Upper lobe of right lung (tissue), 1 donor: ENCODE measurements at regions not wholly inside any gene's neighbourhood (a gene's known extent, or its start where the extent isn't known, plus 50 kb on each side); places are given as distances from the start of the nearest gene placed in this dataset.

Experiments
- ATAC-seq: fragments of 200-7000 bp; cut with Tn5 transposase; one replicate; pipeline ENCODE4 v1.9.1; 2020; ENCODE audit warnings: mild to moderate bottlenecking, moderate library complexity
- DNase-seq: peaks from one replicate; pipeline ENCODE4 v3.0.0-alpha.2; 2020
- H3K27ac ChIP-seq: fragments of 200-600 bp; one replicate; pipeline ENCODE4 v1.8.0; 2022
- H3K27me3 ChIP-seq: fragments of 200-600 bp; one replicate; pipeline ENCODE4 v1.8.0; 2022; ENCODE audit warnings: mild to moderate bottlenecking
- H3K36me3 ChIP-seq: fragments of 200-600 bp; one replicate; pipeline ENCODE4 v1.8.0; 2022
- H3K4me1 ChIP-seq: fragments of 200-600 bp; one replicate; pipeline ENCODE4 v1.8.0; 2022
- H3K4me3 ChIP-seq: fragments of 200-600 bp; one replicate; pipeline ENCODE4 v1.8.0; 2022; ENCODE audit warnings: mild to moderate bottlenecking
- H3K9me3 ChIP-seq: fragments of 200-600 bp; one replicate; pipeline ENCODE4 v1.8.0; 2022
- intact Hi-C: fragments of 100-400 bp; cut with DNase I; formaldehyde crosslinking; loops from one replicate; pipeline ENCODE4 v1.11.0; 2022
- TF ChIP-seq, protein P1 (sequence below): fragments of 200-600 bp; IDR thresholded peaks from one replicate; pipeline ENCODE4 v1.8.0; 2022; ENCODE audit warnings: antibody characterized with exemption
- donor health status: DM: no; HTN: yes; CAD: no; lungs with severe emphysema.

DNA sequence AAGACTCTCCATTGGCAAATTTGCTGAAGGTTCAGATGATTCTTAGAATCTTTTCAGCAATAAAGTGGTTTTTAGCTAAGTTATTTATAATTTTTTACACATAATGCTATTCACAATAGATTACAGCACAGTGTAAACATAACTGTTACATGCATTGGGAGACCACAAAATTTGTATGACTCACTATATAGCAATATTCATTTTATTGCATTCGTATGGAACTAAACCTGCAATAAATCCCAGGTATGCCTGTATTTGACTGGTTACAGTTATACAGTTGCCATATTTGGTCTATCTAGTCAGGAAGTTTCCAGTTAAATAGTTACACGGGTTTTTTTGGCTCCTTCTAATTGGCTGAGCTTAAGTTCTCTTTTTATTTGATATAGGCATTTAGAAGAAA, 220.8 kb downstream of the MRPS30 start:
- ATAC-seq (no peak), DNase-seq (no peak)
- no peaks in the 10 kb centered on the region for H3K9me3 ChIP-seq
- intact Hi-C loops, result no loop called here
- no peaks in the 10 kb centered on the region for H3K27me3 ChIP-seq
- TF ChIP-seq, protein P1, sequence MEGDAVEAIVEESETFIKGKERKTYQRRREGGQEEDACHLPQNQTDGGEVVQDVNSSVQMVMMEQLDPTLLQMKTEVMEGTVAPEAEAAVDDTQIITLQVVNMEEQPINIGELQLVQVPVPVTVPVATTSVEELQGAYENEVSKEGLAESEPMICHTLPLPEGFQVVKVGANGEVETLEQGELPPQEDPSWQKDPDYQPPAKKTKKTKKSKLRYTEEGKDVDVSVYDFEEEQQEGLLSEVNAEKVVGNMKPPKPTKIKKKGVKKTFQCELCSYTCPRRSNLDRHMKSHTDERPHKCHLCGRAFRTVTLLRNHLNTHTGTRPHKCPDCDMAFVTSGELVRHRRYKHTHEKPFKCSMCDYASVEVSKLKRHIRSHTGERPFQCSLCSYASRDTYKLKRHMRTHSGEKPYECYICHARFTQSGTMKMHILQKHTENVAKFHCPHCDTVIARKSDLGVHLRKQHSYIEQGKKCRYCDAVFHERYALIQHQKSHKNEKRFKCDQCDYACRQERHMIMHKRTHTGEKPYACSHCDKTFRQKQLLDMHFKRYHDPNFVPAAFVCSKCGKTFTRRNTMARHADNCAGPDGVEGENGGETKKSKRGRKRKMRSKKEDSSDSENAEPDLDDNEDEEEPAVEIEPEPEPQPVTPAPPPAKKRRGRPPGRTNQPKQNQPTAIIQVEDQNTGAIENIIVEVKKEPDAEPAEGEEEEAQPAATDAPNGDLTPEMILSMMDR, result no peak
- no peak overlapping the region for H3K4me3 ChIP-seq
- H3K36me3 ChIP-seq, result no peaks in the 10 kb centered on the region
- no peak overlapping the region for H3K27ac ChIP-seq
- H3K4me1 ChIP-seq, result no peaks in the 10 kb centered on the region

DNA sequence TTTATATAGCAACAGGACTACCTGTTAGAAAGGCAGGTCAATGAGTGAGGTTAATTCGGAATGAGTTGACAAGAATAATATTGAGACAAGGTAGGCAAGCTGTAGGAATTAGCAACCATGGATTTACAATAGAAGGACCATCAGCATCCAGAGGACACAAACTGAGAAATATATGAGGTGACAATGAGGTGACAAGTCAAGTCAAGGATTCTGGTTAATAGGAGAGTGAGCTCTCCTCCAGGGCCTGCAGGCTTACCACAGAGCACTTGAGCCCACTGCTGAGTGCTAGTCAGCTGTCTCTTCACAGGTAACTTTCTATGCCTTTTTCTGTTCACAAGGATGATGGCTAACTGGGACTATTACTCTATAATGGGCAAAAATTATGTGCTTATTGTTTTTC, 227.2 kb downstream of the MRPS30 start:
- Histone ChIP-seq H3K27ac (no peak overlapping the region), H3K4me3 (no peak overlapping the region), H3K36me3 (no peaks in the 10 kb centered on the region), H3K4me1 (no peaks in the 10 kb centered on the region), H3K27me3 (no peaks in the 10 kb centered on the region), H3K9me3 (no peaks in the 10 kb centered on the region)
- intact Hi-C loops, result no loop called here
- TF ChIP-seq, protein P1, result no peak
- DNase-seq (no peak), ATAC-seq (no peak)

DNA sequence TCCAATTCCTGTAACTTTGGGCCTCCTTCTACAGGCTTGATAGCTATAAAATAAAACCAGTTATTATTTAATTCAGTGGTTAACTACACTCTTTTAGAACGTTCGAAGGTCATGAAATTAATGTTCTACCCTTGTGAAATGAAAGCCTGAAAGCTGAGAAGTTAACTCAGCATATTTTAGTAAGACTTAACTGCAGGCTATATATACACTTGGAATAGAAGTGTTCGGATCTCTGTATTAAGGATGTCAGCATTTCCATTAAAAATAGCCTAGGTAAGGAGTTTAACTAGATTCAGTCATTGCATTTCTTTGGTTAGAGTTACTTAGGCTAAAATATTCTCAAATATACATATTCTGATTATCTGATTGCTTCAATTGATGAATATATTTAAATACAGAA, 229.2 kb downstream of the MRPS30 start:
- TF ChIP-seq, protein P1, result no peak
- Histone ChIP-seq H3K9me3 (no peaks in the 10 kb centered on the region), H3K4me1 (no peaks in the 10 kb centered on the region), H3K27me3 (no peaks in the 10 kb centered on the region), H3K27ac (no peak overlapping the region), H3K4me3 (no peak overlapping the region), H3K36me3 (no peaks in the 10 kb centered on the region)
- intact Hi-C loops, result no loop called here
- no peak for ATAC-seq
- DNase-seq, result no peak

DNA sequence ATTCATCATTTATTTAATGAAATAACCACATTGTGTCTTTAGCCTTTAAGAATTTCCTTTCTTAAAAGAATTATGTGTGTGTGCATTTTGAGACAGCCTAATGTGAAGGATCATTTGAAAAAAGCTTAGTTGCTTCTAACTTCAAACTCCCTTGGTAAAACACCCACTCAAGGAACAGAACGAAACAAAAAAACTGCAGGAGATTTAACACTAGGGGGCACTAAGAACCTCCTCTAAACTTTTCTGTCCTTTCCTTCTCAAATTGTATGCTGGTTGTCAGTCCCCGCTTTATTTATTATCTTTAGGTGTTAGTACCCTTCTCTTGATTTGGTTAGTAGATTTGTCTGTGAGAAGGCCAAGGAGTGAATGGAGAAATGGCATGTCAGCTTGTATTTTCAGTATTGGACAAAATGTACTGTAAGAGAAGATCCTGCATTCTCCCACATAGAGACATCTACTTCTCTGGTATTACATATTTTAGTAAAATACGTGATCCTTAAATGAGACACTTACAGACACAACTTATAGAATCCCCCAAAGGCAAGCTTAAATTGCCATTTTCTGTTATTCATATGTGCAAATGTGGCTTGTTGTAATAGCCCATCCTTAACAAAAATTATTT, 229.7 kb downstream of the MRPS30 start:
- Histone ChIP-seq H3K4me1 (no peaks in the 10 kb centered on the region), H3K36me3 (no peaks in the 10 kb centered on the region), H3K4me3 (no peak overlapping the region), H3K27me3 (no peaks in the 10 kb centered on the region), H3K9me3 (no peaks in the 10 kb centered on the region), H3K27ac (no peak overlapping the region)
- DNase-seq (no peak), ATAC-seq (peak; percentile 63)
- intact Hi-C loops, result no loop called here
- TF ChIP-seq, protein P1, result peak; percentile 59

DNA sequence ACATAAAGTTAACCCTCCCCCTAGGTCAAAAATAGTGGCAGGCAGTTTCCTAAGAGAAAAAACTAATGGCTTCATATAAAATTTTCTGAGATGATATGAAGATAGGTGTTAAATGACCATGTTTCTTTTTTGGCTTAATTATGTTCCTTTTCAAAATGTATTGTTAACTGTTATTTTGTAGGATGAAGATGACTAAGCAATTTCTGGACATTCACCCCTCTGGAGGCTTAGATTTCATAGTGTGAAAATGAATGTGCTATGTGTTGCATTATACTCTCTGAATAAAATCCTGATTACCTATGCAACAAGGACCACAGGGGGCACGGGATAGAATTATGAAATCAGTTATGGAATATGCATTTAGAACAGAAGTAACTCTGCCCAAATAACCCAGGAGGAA, 233.5 kb downstream of the MRPS30 start:
- H3K27ac ChIP-seq, result no peak overlapping the region
- intact Hi-C loops, result no loop called here
- no peaks in the 10 kb centered on the region for H3K9me3 ChIP-seq
- DNase-seq, result no peak
- TF ChIP-seq, protein P1, result no peak
- H3K4me3 ChIP-seq, result no peak overlapping the region
- H3K4me1 ChIP-seq, result no peaks in the 10 kb centered on the region
- no peaks in the 10 kb centered on the region for H3K36me3 ChIP-seq
- no peak for ATAC-seq
- no peaks in the 10 kb centered on the region for H3K27me3 ChIP-seq

DNA sequence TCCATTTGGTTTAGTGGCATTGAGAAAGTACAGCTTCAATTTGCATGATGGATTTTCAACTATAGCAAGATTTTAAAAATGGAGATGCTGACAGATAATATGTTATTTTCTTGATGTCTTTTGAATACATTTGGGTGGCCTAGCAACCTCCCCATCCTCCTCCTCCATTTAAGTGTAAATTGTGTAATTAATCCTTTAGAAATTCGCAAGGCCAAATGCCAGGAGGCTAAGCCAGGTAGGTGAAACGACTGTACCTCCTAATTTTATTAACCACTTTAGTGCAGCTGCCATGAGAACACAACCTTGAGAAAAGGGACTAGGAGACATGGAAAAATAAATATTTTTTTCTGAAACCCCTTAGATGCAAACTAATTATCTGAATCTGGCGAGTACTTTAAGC, 248.8 kb downstream of the MRPS30 start:
- H3K27ac ChIP-seq, result no peak overlapping the region

More for the DNA sequence above, 248.8 kb downstream of the MRPS30 start:
- H3K27me3 ChIP-seq, result no peaks in the 10 kb centered on the region
- intact Hi-C loops, result no loop called here
- H3K4me3 ChIP-seq, result no peak overlapping the region
- H3K36me3 ChIP-seq, result no peaks in the 10 kb centered on the region
- TF ChIP-seq, protein P1, result no peak
- no peaks in the 10 kb centered on the region for H3K4me1 ChIP-seq
- no peaks in the 10 kb centered on the region for H3K9me3 ChIP-seq
- ATAC-seq (no peak), DNase-seq (no peak)
